Type B pancreatic cell (in vitro differentiated cells): ENCODE measurements at regions not wholly inside any gene's neighbourhood (a gene's known extent, or its start where the extent isn't known, plus 50 kb on each side); places are given as distances from the start of the nearest gene placed in this dataset.

Experiments
- DNase-seq: peaks from one replicate; pipeline ENCODE4 v3.0.0; 2021; ENCODE audit warnings: mixed read lengths; ENCODE audit not compliant: unreplicated experiment; ENCODE audit errors: extremely low spot score
- H3K27ac Mint-ChIP-seq: 2 replicates; pipeline ENCODE4 v1.8.0; 2021; ENCODE audit warnings: mild to moderate bottlenecking, mixed read lengths
- H3K27me3 Mint-ChIP-seq: 2 replicates; pipeline ENCODE4 v1.8.0; 2021; ENCODE audit warnings: mixed read lengths
- H3K36me3 Mint-ChIP-seq: 2 replicates; pipeline ENCODE4 v1.8.0; 2021; ENCODE audit warnings: mixed read lengths
- H3K4me1 Mint-ChIP-seq: one replicate; pipeline ENCODE4 v1.8.0; 2021; ENCODE audit warnings: mixed read lengths; ENCODE audit not compliant: unreplicated experiment
- H3K4me3 Mint-ChIP-seq: 2 replicates; pipeline ENCODE4 v1.8.0; 2021; ENCODE audit warnings: mild to moderate bottlenecking, mixed read lengths
- H3K9me3 Mint-ChIP-seq: 2 replicates; pipeline ENCODE4 v1.8.0; 2021; ENCODE audit warnings: mixed read lengths
- CTCF ChIP-seq: fragments of 200-600 bp; sonication (generic); conservative IDR thresholded peaks from 2 replicates; pipeline ENCODE4 v1.5.0; 2021; ENCODE audit warnings: antibody characterized with exemption, mild to moderate bottlenecking

GRCh38 chr19:32264568-32264967 is 80.8 kb upstream of the ZNF507 start:
- no peak for DNase-seq
- H3K27ac Mint-ChIP-seq, result no peak overlapping the region
- peaks cover under 1% of the 10 kb centered on the region for H3K9me3 Mint-ChIP-seq
- no peak overlapping the region for H3K4me3 Mint-ChIP-seq
- no peak for TF ChIP-seq CTCF
- H3K27me3 Mint-ChIP-seq, result no peaks in the 10 kb centered on the region
- H3K36me3 Mint-ChIP-seq, result no peaks in the 10 kb centered on the region
- peaks cover 5% of the 10 kb centered on the region for H3K4me1 Mint-ChIP-seq

- H3K4me3 Mint-ChIP-seq, result no peak overlapping the region
- TF ChIP-seq CTCF, result no peak
- peaks cover 5% of the 10 kb centered on the region for H3K4me1 Mint-ChIP-seq
- no peak for DNase-seq
- H3K36me3 Mint-ChIP-seq, result no peaks in the 10 kb centered on the region
- no peaks in the 10 kb centered on the region for H3K27me3 Mint-ChIP-seq
- H3K27ac Mint-ChIP-seq, result no peak overlapping the region
- no peaks in the 10 kb centered on the region for H3K9me3 Mint-ChIP-seq
These were observed 79.4 kb upstream of the ZNF507 start for GRCh38 chr19:32265995-32266394.

- no peaks in the 10 kb centered on the region for H3K9me3 Mint-ChIP-seq
- no peaks in the 10 kb centered on the region for H3K36me3 Mint-ChIP-seq
These were observed 79.0 kb upstream of the ZNF507 start for GRCh38 chr19:32266460-32266859.

GRCh38 chr19:32268381-32268780 is 77.0 kb upstream of the ZNF507 start:
- H3K4me3 Mint-ChIP-seq, result no peak overlapping the region
- TF ChIP-seq CTCF, result no peak
- peaks cover 5% of the 10 kb centered on the region for H3K4me1 Mint-ChIP-seq
- no peak overlapping the region for H3K27ac Mint-ChIP-seq
- peaks cover 10% of the 10 kb centered on the region for H3K27me3 Mint-ChIP-seq
- no peaks in the 10 kb centered on the region for H3K36me3 Mint-ChIP-seq
- H3K9me3 Mint-ChIP-seq, result no peaks in the 10 kb centered on the region
- no peak for DNase-seq

More at GRCh38 chr19:32266460-32266859, 79.0 kb upstream of the ZNF507 start:
- peaks cover 2% of the 10 kb centered on the region for H3K27me3 Mint-ChIP-seq
- no peak overlapping the region for H3K4me3 Mint-ChIP-seq
- no peak for DNase-seq
- no peak overlapping the region for H3K27ac Mint-ChIP-seq
- TF ChIP-seq CTCF, result no peak
- H3K4me1 Mint-ChIP-seq, result peaks cover 5% of the 10 kb centered on the region

GRCh38 chr19:32269831-32270230 is 75.6 kb upstream of the ZNF507 start:
- no peaks in the 10 kb centered on the region for H3K36me3 Mint-ChIP-seq
- no peak overlapping the region for H3K27ac Mint-ChIP-seq
- no peak overlapping the region for H3K4me3 Mint-ChIP-seq
- H3K4me1 Mint-ChIP-seq, result peaks cover 5% of the 10 kb centered on the region
- no peak for DNase-seq
- peaks cover 3% of the 10 kb centered on the region for H3K9me3 Mint-ChIP-seq
- no peak for TF ChIP-seq CTCF
- peaks cover 10% of the 10 kb centered on the region for H3K27me3 Mint-ChIP-seq

- DNase-seq, result no peak
- H3K27ac Mint-ChIP-seq, result no peak overlapping the region
- H3K27me3 Mint-ChIP-seq, result peaks cover 10% of the 10 kb centered on the region
- peaks cover 3% of the 10 kb centered on the region for H3K9me3 Mint-ChIP-seq
- TF ChIP-seq CTCF, result no peak
- no peaks in the 10 kb centered on the region for H3K4me1 Mint-ChIP-seq
- H3K4me3 Mint-ChIP-seq, result no peak overlapping the region
- H3K36me3 Mint-ChIP-seq, result no peaks in the 10 kb centered on the region
These were observed 71.9 kb upstream of the ZNF507 start for GRCh38 chr19:32273483-32273882.
